SU-DHL-6 (cell line): ENCODE measurements at regions not wholly inside any gene's neighbourhood (a gene's known extent, or its start where the extent isn't known, plus 50 kb on each side); places are given as distances from the start of the nearest gene placed in this dataset.

Experiments used
- H2AFZ ChIP-seq: fragments of 200-600 bp; sonication (generic); 2 replicates; pipeline ENCODE4 v1.6.1; 2014; ENCODE audit warnings: low read depth, mild to moderate bottlenecking, moderate library complexity, mixed read lengths, antibody characterized with exemption, low read length; ENCODE audit not compliant: severe bottlenecking
- H3F3A ChIP-seq: fragments of 200-600 bp; shearing (Covaris generic); 2 replicates; pipeline ENCODE4 v1.6.0; 2016; ENCODE audit warnings: antibody characterized with exemption, mild to moderate bottlenecking; ENCODE audit not compliant: insufficient read depth
- H3K27ac ChIP-seq: fragments of 200-600 bp; sonication (generic); 2 replicates; pipeline ENCODE4 v1.5.1; 2016; ENCODE audit warnings: low read depth, mild to moderate bottlenecking, low read length, moderate library complexity, mixed read lengths
- H3K27me3 ChIP-seq: fragments of 200-600 bp; sonication (generic), shearing (Covaris generic); 2 replicates; pipeline ENCODE4 v1.6.0; 2014; ENCODE audit warnings: mild to moderate bottlenecking, low read length
- H3K36me3 ChIP-seq: fragments of 200-600 bp; sonication (generic); 2 replicates; pipeline ENCODE4 v1.6.1; 2014; ENCODE audit warnings: mild to moderate bottlenecking, low read length, mixed read lengths
- H3K4me2 ChIP-seq: fragments of 300-600, 200-600 bp; shearing (Covaris generic), sonication (generic); 2 replicates; pipeline ENCODE4 v1.6.0; 2014; ENCODE audit warnings: low read length, low read depth, mild to moderate bottlenecking; ENCODE audit not compliant: poor library complexity, severe bottlenecking
- H3K4me3 ChIP-seq: fragments of 200-600 bp; sonication (generic); 2 replicates; pipeline ENCODE4 v1.5.1; 2014; ENCODE audit warnings: antibody characterized with exemption, low read length, mild to moderate bottlenecking, mixed read lengths; ENCODE audit not compliant: insufficient read depth, poor library complexity, severe bottlenecking
- H3K79me2 ChIP-seq: fragments of 200-600 bp; sonication (generic); 2 replicates; pipeline ENCODE4 v1.6.1; 2014; ENCODE audit warnings: mild to moderate bottlenecking, low read length, moderate library complexity; ENCODE audit not compliant: insufficient read depth
- H3K9ac ChIP-seq: fragments of 200-600 bp; sonication (generic); 2 replicates; pipeline ENCODE4 v1.7.0; 2014; ENCODE audit warnings: mild to moderate bottlenecking, low read length
- H3K9me2 ChIP-seq: fragments of 200-600 bp; sonication (generic); replicated peaks from 2 replicates; pipeline ENCODE4 v1.6.1; 2014; ENCODE audit warnings: low read length; ENCODE audit not compliant: insufficient read depth
- H3K9me3 ChIP-seq: fragments of 200-600 bp; sonication (generic); 2 replicates; pipeline ENCODE4 v1.6.1; 2014; ENCODE audit warnings: low read length, mixed read lengths; ENCODE audit not compliant: insufficient read depth
- H4K20me1 ChIP-seq: fragments of 200-600 bp; sonication (generic); 2 replicates; pipeline ENCODE4 v1.6.1; 2014; ENCODE audit warnings: low read depth, mild to moderate bottlenecking, antibody characterized with exemption, low read length, moderate library complexity, mixed read lengths
- EZH2phosphoT487 ChIP-seq: fragments of 200-600 bp; sonication (generic), shearing (Covaris generic); conservative IDR thresholded peaks from 2 replicates; pipeline ENCODE4 v1.6.1; 2018; ENCODE audit warnings: mild to moderate bottlenecking, antibody characterized with exemption, low read length, moderate library complexity, mixed read lengths
- TF ChIP-seq, protein P1 (sequence below): fragments of 200-600 bp; sonication (generic); IDR thresholded peaks from one replicate; pipeline ENCODE4 v1.5.1; 2017; ENCODE audit warnings: antibody characterized with exemption, mild to moderate bottlenecking, low read length, moderate library complexity; ENCODE audit not compliant: insufficient read depth, poor library complexity, severe bottlenecking

DNA sequence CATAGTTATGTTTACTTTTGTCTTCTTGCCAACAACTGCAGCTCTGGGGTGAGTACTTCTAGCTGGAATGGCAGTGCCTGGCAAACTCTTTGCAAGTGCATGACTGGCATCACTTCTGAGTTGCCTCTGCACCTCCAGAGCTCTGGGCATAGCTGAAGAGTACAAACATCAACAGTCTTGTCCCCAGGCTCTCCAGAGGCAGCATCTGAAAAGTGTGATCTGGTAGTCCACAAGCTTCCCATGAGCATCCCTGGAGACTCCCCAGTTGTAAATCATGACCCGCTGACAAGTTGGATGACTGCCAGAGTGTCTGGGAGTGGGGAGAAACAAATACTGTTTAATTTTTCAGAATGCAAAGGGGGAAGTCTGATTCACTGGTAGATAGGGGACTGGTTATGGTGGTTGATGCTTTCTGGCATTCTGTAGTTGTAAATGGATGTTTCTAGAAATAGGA lies 138.9 kb upstream of the CDK13 start:
- Histone ChIP-seq H3K36me3 (no peaks in the 10 kb centered on the region), H3K9ac (no peak overlapping the region), H3K27me3 (no peaks in the 10 kb centered on the region), H3K9me2 (no peaks in the 10 kb centered on the region), H3K4me3 (no peak overlapping the region), H3K4me2 (no peak overlapping the region), H3K9me3 (no peaks in the 10 kb centered on the region), H3K79me2 (no peaks in the 10 kb centered on the region), H3K27ac (no peak overlapping the region), H4K20me1 (no peaks in the 10 kb centered on the region), H2AFZ (no peak overlapping the region), H3F3A (no peaks in the 10 kb centered on the region)
- TF ChIP-seq, protein P1, sequence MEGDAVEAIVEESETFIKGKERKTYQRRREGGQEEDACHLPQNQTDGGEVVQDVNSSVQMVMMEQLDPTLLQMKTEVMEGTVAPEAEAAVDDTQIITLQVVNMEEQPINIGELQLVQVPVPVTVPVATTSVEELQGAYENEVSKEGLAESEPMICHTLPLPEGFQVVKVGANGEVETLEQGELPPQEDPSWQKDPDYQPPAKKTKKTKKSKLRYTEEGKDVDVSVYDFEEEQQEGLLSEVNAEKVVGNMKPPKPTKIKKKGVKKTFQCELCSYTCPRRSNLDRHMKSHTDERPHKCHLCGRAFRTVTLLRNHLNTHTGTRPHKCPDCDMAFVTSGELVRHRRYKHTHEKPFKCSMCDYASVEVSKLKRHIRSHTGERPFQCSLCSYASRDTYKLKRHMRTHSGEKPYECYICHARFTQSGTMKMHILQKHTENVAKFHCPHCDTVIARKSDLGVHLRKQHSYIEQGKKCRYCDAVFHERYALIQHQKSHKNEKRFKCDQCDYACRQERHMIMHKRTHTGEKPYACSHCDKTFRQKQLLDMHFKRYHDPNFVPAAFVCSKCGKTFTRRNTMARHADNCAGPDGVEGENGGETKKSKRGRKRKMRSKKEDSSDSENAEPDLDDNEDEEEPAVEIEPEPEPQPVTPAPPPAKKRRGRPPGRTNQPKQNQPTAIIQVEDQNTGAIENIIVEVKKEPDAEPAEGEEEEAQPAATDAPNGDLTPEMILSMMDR: no peak
- no peak for TF ChIP-seq EZH2phosphoT487

DNA sequence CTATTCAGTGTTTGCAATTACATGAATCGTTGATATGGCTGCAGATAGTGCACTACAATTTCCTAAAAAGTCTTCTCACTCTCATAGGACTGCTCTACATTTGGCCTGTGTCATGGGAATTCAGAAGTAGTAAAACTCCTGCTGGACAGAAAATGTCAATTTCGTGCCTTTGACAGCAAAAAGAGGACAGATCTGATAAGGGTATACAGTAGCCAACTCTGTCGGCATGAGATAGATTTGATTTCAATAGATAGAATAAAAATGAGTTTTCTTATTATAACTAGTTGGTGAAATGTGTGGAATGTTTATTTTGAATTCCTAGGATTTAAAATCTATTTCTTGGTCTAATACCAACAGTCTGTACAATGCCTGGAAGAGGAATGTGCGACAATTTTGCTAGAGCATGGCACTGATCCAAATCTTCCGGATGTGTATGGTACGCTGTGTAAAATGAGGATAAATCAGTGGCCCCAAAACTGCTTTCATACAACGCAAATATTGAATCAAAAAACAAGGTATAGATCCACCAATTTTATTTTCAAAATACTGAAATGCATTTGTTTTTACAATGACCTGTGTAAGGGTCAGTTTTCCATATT lies 133.5 kb upstream of the CDK13 start:
- no peak overlapping the region for H2AFZ ChIP-seq
- no peak overlapping the region for H3K9ac ChIP-seq
- H3K4me2 ChIP-seq: no peak overlapping the region
- H3K79me2 ChIP-seq: no peaks in the 10 kb centered on the region
- no peaks in the 10 kb centered on the region for H3K9me3 ChIP-seq
- TF ChIP-seq, protein P1: no peak
- no peak for TF ChIP-seq EZH2phosphoT487
- no peaks in the 10 kb centered on the region for H3F3A ChIP-seq
- H3K27ac ChIP-seq: no peak overlapping the region
- H3K9me2 ChIP-seq: no peaks in the 10 kb centered on the region
- no peaks in the 10 kb centered on the region for H3K27me3 ChIP-seq
- H3K4me3 ChIP-seq: no peak overlapping the region
- peaks cover 3% of the 10 kb centered on the region; the same call in 1 of the 2 replicates for H4K20me1 ChIP-seq
- no peaks in the 10 kb centered on the region for H3K36me3 ChIP-seq

DNA sequence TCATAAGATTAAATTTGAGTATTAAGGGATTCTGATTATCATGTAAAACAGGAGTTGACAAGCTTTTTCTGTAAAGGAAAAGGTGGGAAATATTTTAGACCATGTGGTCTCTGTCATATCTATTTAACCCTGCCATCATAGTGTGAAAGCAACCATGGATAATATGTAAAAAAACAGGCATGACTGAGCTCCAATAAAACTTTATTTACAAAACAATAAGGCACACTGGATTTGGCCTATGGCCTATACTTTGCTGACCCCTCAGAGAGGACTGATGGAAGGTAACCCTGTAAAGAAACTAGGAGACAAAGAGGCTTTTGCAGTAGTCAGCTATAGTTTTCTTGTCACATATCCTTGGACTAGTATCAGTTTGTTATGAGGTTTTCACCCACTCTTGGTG lies 130.5 kb upstream of the CDK13 start:
- TF ChIP-seq, protein P1: no peak
- TF ChIP-seq EZH2phosphoT487: no peak
- H4K20me1 ChIP-seq: peaks cover 3% of the 10 kb centered on the region; the same call in 1 of the 2 replicates
- H3K27ac ChIP-seq: no peak overlapping the region
- H3K4me3 ChIP-seq: no peak overlapping the region
- H3K9ac ChIP-seq: no peak overlapping the region
- H3F3A ChIP-seq: no peaks in the 10 kb centered on the region
- no peak overlapping the region for H2AFZ ChIP-seq
- H3K9me3 ChIP-seq: no peaks in the 10 kb centered on the region
- no peaks in the 10 kb centered on the region for H3K27me3 ChIP-seq
- no peaks in the 10 kb centered on the region for H3K9me2 ChIP-seq
- no peaks in the 10 kb centered on the region for H3K36me3 ChIP-seq
- H3K4me2 ChIP-seq: no peak overlapping the region
- no peaks in the 10 kb centered on the region for H3K79me2 ChIP-seq
